ENCODE measurements at regions not wholly inside any gene's neighbourhood (a gene's known extent, or its start where the extent isn't known, plus 50 kb on each side); places are given as distances from the start of the nearest gene placed in this dataset.
"Not testable (repeated sequence)": the region's sequence is repeated elsewhere in the genome, so short reads cannot be mapped to it uniquely, and the experiment has no call there.

DNA sequence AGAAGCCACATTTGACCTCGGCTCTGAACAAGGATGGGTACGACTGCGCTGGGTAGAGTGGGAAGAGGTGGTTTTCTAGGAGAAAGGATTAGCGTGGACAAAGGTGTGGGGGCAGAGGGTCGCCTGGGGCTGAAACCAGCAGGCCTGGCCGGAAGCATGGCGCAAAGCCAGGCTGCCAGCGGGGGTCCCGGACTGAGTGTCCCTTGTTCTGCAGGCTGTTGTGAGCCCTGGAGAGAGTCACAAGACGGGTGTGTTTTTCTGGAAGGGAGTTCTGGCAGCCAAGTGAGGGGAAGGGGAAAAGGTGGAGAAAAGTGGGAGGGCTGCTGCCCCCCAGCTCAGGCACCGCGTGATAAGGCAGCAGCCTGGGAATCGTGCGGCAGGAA is 98.5 kb upstream of the MEF2A start:
- Histone ChIP-seq H3K4me3 (ENCODE audit: low read depth, low read length) (no peak overlapping the region), H3K27me3 (ENCODE audit: control insufficient read depth, insufficient read depth, low read length) (no peaks in the 10 kb centered on the region), H3K36me3 (ENCODE audit: control insufficient read depth, insufficient read depth, low read length) (no peaks in the 10 kb centered on the region)
- TF ChIP-seq, protein P1, sequence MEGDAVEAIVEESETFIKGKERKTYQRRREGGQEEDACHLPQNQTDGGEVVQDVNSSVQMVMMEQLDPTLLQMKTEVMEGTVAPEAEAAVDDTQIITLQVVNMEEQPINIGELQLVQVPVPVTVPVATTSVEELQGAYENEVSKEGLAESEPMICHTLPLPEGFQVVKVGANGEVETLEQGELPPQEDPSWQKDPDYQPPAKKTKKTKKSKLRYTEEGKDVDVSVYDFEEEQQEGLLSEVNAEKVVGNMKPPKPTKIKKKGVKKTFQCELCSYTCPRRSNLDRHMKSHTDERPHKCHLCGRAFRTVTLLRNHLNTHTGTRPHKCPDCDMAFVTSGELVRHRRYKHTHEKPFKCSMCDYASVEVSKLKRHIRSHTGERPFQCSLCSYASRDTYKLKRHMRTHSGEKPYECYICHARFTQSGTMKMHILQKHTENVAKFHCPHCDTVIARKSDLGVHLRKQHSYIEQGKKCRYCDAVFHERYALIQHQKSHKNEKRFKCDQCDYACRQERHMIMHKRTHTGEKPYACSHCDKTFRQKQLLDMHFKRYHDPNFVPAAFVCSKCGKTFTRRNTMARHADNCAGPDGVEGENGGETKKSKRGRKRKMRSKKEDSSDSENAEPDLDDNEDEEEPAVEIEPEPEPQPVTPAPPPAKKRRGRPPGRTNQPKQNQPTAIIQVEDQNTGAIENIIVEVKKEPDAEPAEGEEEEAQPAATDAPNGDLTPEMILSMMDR (IDR thresholded peaks at IDR 0.05; ENCODE audit: insufficient read depth, low read length, poor library complexity, severe bottlenecking) = no peak
- DNase-seq (ENCODE audit: low read depth) = no peak

DNA sequence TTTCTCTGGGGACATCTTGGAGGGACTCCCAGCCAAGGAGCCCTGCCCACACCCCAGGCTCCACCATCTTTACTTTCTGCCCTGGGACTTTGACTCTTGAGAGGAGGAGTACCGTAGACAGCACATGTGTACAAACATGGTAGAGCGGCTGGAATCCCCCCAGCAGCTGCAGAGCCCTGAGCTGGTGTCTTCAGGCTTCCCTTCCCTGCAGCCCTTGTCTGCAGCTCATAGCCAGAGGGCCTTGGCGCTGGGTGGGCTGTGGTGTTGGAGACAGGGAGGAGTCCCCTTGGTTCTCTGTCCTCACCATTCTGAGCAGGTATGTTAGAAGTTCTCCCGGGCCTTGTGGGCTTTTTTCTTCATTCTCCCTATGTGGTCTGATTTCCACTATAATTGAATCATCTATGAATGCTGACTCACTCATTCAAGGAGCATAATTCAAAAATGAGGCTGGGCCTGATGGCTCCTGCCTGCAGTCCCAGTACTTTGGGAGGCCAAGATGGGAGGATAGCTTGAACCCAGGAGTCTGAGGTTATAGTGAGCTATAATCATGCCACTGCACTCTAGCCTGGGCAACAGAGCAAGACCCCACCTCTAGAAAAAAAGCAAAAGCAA is 97.8 kb upstream of the MEF2A start:
- no peak for DNase-seq (ENCODE audit: low read depth)
- Histone ChIP-seq H3K27me3 (ENCODE audit: control insufficient read depth, insufficient read depth, low read length) (no peaks in the 10 kb centered on the region), H3K36me3 (ENCODE audit: control insufficient read depth, insufficient read depth, low read length) (no peaks in the 10 kb centered on the region), H3K4me3 (ENCODE audit: low read depth, low read length) (no peak overlapping the region)
- TF ChIP-seq, protein P1 (IDR thresholded peaks at IDR 0.05; ENCODE audit: insufficient read depth, low read length, poor library complexity, severe bottlenecking) = no peak

DNA sequence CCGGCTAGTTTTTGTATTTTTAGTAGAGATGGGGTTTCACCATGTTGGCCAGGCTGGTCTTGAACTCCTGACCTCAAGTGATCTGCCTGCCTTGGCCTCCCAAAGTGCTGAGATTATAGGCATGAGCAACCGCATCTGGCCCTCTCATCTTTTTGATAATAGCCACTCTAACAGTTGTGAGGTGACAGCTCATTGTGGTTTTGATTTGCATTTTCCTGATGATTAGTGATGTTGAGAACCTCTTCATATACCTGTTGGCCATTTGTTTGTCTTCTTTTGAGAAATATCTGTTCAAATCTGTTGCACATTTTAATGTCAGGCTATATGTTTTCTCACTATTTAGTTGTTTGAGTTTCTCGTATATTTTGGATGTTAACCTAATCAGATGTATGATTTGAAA is 95.6 kb upstream of the MEF2A start:
- H3K36me3 ChIP-seq (ENCODE audit: control insufficient read depth, insufficient read depth, low read length); H3K4me3 ChIP-seq (ENCODE audit: low read depth, low read length); DNase-seq (ENCODE audit: low read depth); H3K27me3 ChIP-seq (ENCODE audit: control insufficient read depth, insufficient read depth, low read length): not testable (repeated sequence)

DNA sequence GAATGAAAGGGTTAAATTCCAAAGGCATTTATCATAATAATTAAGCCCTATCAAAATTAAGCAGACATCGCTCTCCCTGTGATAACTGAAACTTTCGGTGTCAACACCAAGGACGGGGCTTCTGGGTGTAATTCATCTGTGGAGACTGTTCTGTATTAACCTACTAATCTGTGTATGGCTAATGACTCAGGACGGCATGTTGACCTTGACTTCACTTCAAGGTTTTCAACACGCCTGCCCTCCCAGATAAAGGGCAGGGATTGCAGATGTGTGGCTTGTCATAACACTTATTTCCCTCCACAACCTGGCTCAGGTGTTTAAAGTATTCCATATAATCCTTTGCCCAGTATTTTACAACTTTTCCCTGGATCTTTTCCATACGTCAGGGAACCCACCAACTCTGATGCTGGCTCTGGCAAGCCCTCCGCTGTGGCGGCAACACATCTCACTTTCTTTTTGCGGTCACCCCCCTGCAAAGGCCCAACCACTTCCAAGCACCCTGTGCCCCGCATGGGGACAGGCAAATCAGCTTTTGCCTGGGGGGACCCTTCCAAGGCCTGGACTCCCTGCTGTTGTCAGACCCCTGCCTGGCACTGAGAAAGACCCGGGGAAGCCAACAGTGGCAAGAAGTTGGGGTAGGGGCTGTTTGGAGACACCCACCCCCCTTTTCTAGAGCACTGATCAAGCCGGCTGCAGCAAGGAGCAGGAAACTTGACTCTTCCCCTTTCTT is 93.2 kb upstream of the MEF2A start:
- DNase-seq (ENCODE audit: low read depth) = no peak
- TF ChIP-seq, protein P1 (IDR thresholded peaks at IDR 0.05; ENCODE audit: insufficient read depth, low read length, poor library complexity, severe bottlenecking) = no peak
- Histone ChIP-seq H3K27me3 (ENCODE audit: control insufficient read depth, insufficient read depth, low read length) (no peaks in the 10 kb centered on the region), H3K36me3 (ENCODE audit: control insufficient read depth, insufficient read depth, low read length) (no peaks in the 10 kb centered on the region), H3K4me3 (ENCODE audit: low read depth, low read length) (no peak overlapping the region)

DNA sequence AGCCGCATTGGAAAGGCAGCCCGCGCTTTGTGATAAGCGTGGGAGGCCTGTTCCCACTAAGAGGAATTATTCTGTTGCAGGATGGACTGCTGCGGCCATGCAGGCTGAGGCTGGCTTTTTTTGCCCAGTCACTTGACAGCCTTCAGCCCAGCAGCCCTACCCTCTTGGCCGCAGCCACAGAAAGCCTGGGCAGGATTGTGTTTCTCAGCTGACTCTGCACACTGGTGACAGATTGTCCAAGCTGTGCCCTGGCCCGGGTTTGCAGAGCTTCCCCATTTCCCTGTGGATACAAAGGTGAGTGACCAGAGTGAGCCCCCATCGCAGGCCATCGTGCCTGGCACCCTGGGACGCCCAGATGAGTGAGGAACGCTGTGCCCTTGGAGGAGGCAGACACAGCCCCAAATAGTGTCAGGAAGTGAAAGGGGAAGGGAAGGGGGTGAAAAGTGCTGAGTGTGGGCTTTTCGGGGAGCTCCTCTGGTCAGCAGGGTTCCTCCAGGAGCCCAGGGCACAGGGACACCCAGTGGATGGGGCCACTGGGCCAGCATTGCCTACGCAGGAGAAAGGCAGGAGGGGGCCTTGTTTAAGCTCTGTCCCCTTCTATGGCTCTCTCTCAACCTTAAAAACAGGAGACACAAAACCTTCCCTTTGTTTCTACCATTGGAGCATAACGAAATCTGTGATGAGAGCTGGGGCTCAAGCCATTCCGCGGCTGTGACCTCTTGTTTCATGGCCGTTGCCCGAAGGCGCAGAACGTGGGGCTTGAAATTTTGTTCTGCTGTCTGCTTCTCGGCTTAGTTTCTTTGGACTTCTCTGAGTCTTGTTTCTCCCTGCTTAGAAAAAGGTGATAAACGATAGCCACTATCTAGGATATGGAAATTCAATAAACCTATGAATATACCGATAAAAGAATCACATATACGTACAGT is 91.5 kb upstream of the MEF2A start:
- DNase-seq (ENCODE audit: low read depth) = no peak
- no peaks in the 10 kb centered on the region for H3K36me3 ChIP-seq (ENCODE audit: control insufficient read depth, insufficient read depth, low read length)
- TF ChIP-seq, protein P1 (IDR thresholded peaks at IDR 0.05; ENCODE audit: insufficient read depth, low read length, poor library complexity, severe bottlenecking) = no peak
- H3K27me3 ChIP-seq (ENCODE audit: control insufficient read depth, insufficient read depth, low read length) = no peaks in the 10 kb centered on the region
- no peak overlapping the region for H3K4me3 ChIP-seq (ENCODE audit: low read depth, low read length)

Data from kidney epithelial cell (primary cell).